AG04449 (cell line): ENCODE measurements at regions not wholly inside any gene's neighbourhood (a gene's known extent, or its start where the extent isn't known, plus 50 kb on each side); places are given as distances from the start of the nearest gene placed in this dataset.

ENCODE experiments used
- CTCF ChIA-PET: fragments of 350-600 bp; formaldehyde crosslinking; extraction: SDS; loops from one replicate; lab custom pipeline; 2021; ENCODE audit warnings: antibody characterized with exemption; lab: Yijun Ruan, JAX
- POLR2A ChIA-PET: fragments of 400-600, 350-600 bp; formaldehyde crosslinking; extraction: SDS; loops from one replicate; lab custom pipeline; 2020; ENCODE audit warnings: antibody characterized with exemption, inconsistent platforms; lab: Yijun Ruan, JAX
- DNase-seq: peaks from one replicate; pipeline ENCODE4 v3.0.0-alpha.2; 2010; ENCODE audit warnings: low read depth, low spot score
- H3K4me3 ChIP-seq: 2 replicates; pipeline ENCODE4 v1.5.1; 2011; ENCODE audit warnings: low read depth, mild to moderate bottlenecking, control low read depth, low read length
- TF ChIP-seq, protein P1 (sequence below): IDR thresholded peaks from one replicate; pipeline ENCODE4 v1.5.1; 2011; ENCODE audit warnings: mild to moderate bottlenecking, moderate library complexity, low read length, control low read depth, inconsistent platforms; ENCODE audit not compliant: insufficient read depth; ENCODE audit errors: missing control alignments

DNA sequence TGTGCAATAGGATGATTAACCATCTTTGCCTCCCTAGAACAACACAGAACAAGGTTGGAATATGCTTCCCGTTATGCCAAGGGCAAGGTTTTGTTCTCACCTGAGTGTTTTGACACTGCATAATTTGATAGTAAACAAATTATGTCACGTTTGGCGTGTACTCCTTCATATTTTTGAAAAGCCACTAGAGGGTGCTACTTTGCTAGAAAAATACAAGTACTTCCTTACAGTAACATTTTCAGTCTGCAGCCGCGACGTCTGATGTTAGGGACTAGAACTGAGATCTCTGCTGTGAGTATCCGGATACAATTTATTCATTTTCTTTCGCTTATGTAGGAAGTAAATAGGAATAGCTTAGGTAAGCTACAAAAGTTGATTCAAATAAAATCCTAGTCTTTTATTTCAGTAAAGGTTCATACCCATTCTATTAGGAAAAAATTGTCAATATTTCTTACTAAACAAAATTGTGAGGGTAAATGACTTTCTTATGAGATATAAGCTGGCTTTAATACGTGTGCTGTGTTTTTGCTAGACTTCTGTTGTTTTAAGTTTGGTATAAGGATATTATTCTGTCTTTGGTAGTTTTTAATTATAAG is 181.1 kb upstream of the WDFY3 start:
- CTCF ChIA-PET: interaction anchor here (0.6 to 5.8 kb wide), 27 partner anchors 12 to 898 kb away, joined by 3 to 83 read pairs (median 4); no protein-coding TSS in a partner anchor

DNA sequence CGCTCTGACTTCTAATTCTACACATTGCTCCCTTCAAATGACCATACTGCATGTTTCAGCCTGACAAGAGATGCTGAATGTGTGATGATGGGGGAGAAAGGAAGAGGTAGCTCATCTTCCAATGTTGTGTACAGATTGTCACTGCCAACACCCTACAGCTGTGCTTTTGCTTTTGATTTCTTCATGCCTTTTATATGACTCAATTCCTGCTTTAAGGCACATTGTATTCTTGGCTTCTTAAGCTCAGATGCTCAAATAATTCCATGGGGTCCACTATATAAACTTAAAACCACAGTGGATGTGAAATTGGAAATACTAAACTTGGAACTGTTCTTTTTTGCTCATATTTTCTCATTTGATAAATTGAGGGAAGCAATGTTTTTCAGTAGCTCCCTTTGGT is 183.2 kb upstream of the WDFY3 start:
- TF ChIP-seq, protein P1, sequence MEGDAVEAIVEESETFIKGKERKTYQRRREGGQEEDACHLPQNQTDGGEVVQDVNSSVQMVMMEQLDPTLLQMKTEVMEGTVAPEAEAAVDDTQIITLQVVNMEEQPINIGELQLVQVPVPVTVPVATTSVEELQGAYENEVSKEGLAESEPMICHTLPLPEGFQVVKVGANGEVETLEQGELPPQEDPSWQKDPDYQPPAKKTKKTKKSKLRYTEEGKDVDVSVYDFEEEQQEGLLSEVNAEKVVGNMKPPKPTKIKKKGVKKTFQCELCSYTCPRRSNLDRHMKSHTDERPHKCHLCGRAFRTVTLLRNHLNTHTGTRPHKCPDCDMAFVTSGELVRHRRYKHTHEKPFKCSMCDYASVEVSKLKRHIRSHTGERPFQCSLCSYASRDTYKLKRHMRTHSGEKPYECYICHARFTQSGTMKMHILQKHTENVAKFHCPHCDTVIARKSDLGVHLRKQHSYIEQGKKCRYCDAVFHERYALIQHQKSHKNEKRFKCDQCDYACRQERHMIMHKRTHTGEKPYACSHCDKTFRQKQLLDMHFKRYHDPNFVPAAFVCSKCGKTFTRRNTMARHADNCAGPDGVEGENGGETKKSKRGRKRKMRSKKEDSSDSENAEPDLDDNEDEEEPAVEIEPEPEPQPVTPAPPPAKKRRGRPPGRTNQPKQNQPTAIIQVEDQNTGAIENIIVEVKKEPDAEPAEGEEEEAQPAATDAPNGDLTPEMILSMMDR: no peak
- no peak overlapping the region for H3K4me3 ChIP-seq
- ChIA-PET POLR2A (interaction anchor here (0.7 kb wide), 1 partner anchor 57 kb away, joined by 3 read pairs; no protein-coding TSS in a partner anchor), CTCF (interaction anchor here (1.1 to 5.8 kb wide), 6 partner anchors 20 to 895 kb away, joined by 3 to 83 read pairs (median 16); no protein-coding TSS in a partner anchor)
- no peak for DNase-seq

More for the DNA sequence above, 181.1 kb upstream of the WDFY3 start:
- peak; percentile 10 for DNase-seq
- POLR2A ChIA-PET: no interaction called here
- TF ChIP-seq, protein P1: peak; percentile 42
- no peak overlapping the region for H3K4me3 ChIP-seq

DNA sequence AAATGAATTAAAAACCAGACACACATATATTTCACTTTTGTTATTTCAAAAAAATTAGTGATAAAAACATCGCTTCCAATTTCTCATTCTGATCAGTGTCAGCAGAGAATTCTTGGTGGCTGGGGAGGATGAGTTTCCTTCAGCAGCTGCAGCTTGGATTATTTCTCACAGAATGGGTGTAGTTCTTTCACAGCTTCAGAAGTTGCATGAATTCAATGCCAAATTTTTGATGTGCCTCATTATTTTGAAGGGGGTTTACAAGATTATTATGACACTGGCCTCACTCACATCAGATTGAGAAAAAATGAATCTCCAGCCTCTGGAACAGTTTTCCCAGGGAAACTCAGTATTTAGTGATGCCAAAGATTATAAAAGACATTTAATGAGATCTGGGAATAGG is 184.9 kb upstream of the WDFY3 start:
- CTCF ChIA-PET: no interaction called here
- H3K4me3 ChIP-seq: no peak overlapping the region
- TF ChIP-seq, protein P1: no peak
- POLR2A ChIA-PET: no interaction called here
- DNase-seq: no peak

DNA sequence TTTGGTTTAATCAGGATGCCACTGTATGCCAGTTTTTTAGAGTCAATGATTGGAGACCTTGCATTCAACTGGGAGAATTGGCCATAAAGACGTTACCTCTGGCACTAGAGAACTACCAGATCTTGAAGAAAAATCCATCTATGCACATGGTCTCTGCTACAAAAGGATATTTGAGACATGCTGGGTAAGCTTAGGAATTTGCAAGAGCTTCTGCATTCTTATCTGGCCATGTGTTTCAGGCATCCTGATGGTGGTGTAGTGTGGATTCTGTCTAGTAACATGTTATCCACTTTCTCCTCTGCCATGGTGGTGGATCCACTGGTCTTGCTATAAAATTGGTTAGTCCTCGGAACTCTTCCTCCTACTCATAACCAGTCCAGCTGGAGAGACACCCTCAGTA is 185.3 kb upstream of the WDFY3 start:
- ChIA-PET CTCF (interaction anchor here (1.8 kb wide), 1 partner anchor 646 kb away, joined by 6 read pairs; no protein-coding TSS in a partner anchor), POLR2A (no interaction called here)
- TF ChIP-seq, protein P1: no peak
- no peak for DNase-seq
- H3K4me3 ChIP-seq: no peak overlapping the region

DNA sequence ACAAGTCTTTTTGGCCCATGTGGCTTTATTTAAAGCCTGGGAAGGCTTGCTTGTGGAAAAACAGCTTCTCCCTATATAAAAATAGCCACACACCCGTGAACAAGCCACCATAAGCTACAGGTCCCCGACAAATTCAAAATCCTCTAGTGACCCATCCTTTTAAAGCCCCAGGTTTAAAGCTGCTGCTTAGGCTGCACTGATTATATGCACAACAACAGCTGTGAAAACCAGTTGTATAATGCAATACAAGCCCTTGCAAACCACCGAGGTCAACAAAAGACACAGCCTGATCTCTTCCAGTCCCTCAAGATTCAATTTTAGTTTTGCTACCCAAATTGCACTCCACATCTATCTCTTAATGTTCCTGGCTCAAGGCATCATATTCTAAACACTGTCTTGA is 186.0 kb upstream of the WDFY3 start:
- H3K4me3 ChIP-seq: no peak overlapping the region
- TF ChIP-seq, protein P1: no peak
- ChIA-PET CTCF (interaction anchor here (1.8 kb wide), 1 partner anchor 645 kb away, joined by 6 read pairs; no protein-coding TSS in a partner anchor), POLR2A (no interaction called here)
- no peak for DNase-seq

DNA sequence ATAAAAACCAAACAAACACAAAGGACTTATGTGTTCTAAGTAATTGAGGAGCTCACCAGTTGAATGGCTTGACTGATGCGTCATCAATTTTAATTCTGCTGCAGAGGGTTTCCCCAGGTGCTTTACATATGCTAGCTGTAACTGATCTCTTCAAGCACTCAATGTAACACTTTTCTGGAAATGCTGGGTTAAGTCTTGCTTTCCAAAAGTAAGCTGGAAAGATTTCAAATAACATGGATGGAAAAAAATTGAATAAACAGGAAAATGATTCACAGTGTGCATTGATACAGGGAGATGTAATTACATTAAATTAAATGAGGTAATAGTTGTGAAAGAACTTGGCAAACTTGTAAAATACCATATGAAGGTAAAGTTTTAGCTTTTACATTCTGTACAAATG is 186.7 kb upstream of the WDFY3 start:
- TF ChIP-seq, protein P1: no peak
- H3K4me3 ChIP-seq: no peak overlapping the region
- no peak for DNase-seq
- ChIA-PET POLR2A (no interaction called here), CTCF (interaction anchor here (1.0 to 1.8 kb wide), 2 partner anchors 644 to 1071 kb away, joined by 3 to 6 read pairs; no protein-coding TSS in a partner anchor)
